Subcutaneous abdominal adipose tissue (tissue), 5 donors: ENCODE measurements at regions not wholly inside any gene's neighbourhood (a gene's known extent, or its start where the extent isn't known, plus 50 kb on each side); places are given as distances from the start of the nearest gene placed in this dataset.

Experiments
- H3K27ac ChIP-seq: one replicate; pipeline ENCODE4 v1.7.0; 2013; ENCODE audit warnings: low read depth, mild to moderate bottlenecking, inconsistent platforms, low read length, moderate library complexity
- H3K27me3 ChIP-seq, 5 donors: one replicate each; pipeline ENCODE4 v1.7.0; 2013; ENCODE audit warnings: low read length in 5 of 5, inconsistent platforms in 1 of 5; ENCODE audit not compliant: control insufficient read depth in 5 of 5, insufficient read depth in 4 of 5
- H3K36me3 ChIP-seq, 5 donors: one replicate each; pipeline ENCODE4 v1.7.0; 2013; ENCODE audit warnings: low read length in 5 of 5; ENCODE audit not compliant: control insufficient read depth in 5 of 5, insufficient read depth in 5 of 5
- H3K4me1 ChIP-seq, 5 donors: one replicate each; pipeline ENCODE4 v1.7.0; 2013; ENCODE audit warnings: low read length in 5 of 5, mild to moderate bottlenecking in 3 of 5, moderate library complexity in 1 of 5; ENCODE audit not compliant: control insufficient read depth in 5 of 5, insufficient read depth in 5 of 5
- H3K4me3 ChIP-seq, 5 donors: one replicate each; pipeline ENCODE4 v1.7.0; 2013; ENCODE audit warnings: low read length in 5 of 5, low read depth in 1 of 5
- H3K9ac ChIP-seq, 5 donors: one replicate each; pipeline ENCODE4 v1.7.0; 2013; ENCODE audit warnings: low read length in 5 of 5, mild to moderate bottlenecking in 4 of 5, moderate library complexity in 3 of 5
- H3K9me3 ChIP-seq, 5 donors: one replicate each; pipeline ENCODE4 v1.7.0; 2013; ENCODE audit warnings: low read length in 5 of 5; ENCODE audit not compliant: control insufficient read depth in 5 of 5
- donor health status: healthy.
- donor health status: healthy.
- donor health status: healthy.
- donor health status: healthy.
- donor health status: healthy.

GRCh38 chr9:75713335-75713734 is 177.1 kb upstream of the PCSK5 start:
- H3K4me3 ChIP-seq: no peak overlapping the region
- no peaks in the 10 kb centered on the region for H3K27me3 ChIP-seq
- H3K27ac ChIP-seq: no peak overlapping the region
- H3K9ac ChIP-seq: no peak overlapping the region
- H3K9me3 ChIP-seq: peaks cover 0 to 2% (median 0%) of the 10 kb centered on the region in 5 donors
- H3K4me1 ChIP-seq: peaks cover 0 to 17% (median 7%) of the 10 kb centered on the region in 5 donors
- no peaks in the 10 kb centered on the region for H3K36me3 ChIP-seq

- peaks cover 0 to 2% (median 0%) of the 10 kb centered on the region in 5 donors for H3K9me3 ChIP-seq
- no peaks in the 10 kb centered on the region for H3K36me3 ChIP-seq
- no peak overlapping the region for H3K4me3 ChIP-seq
- H3K4me1 ChIP-seq: peaks cover 0 to 17% (median 7%) of the 10 kb centered on the region in 5 donors
- no peak overlapping the region for H3K9ac ChIP-seq
- no peak overlapping the region for H3K27ac ChIP-seq
- no peaks in the 10 kb centered on the region for H3K27me3 ChIP-seq
These were observed 175.1 kb upstream of the PCSK5 start for GRCh38 chr9:75715360-75715759.

GRCh38 chr9:75718677-75719076 is 171.8 kb upstream of the PCSK5 start:
- no peaks in the 10 kb centered on the region for H3K36me3 ChIP-seq
- H3K4me1 ChIP-seq: peaks cover 0 to 3% (median 0%) of the 10 kb centered on the region in 5 donors
- H3K27me3 ChIP-seq: no peaks in the 10 kb centered on the region
- no peak overlapping the region for H3K4me3 ChIP-seq
- H3K9me3 ChIP-seq: peaks cover 0 to 2% (median 0%) of the 10 kb centered on the region in 5 donors
- H3K9ac ChIP-seq: no peak overlapping the region
- H3K27ac ChIP-seq: no peak overlapping the region

GRCh38 chr9:75728391-75728790 is 162.1 kb upstream of the PCSK5 start:
- H3K4me1 ChIP-seq: no peaks in the 10 kb centered on the region
- no peaks in the 10 kb centered on the region for H3K36me3 ChIP-seq
- H3K27me3 ChIP-seq: no peaks in the 10 kb centered on the region
- H3K27ac ChIP-seq: no peak overlapping the region
- H3K9me3 ChIP-seq: no peaks in the 10 kb centered on the region
- no peak overlapping the region for H3K9ac ChIP-seq
- H3K4me3 ChIP-seq: no peak overlapping the region

GRCh38 chr9:75734802-75735201 is 155.7 kb upstream of the PCSK5 start:
- Histone ChIP-seq H3K27ac (no peak overlapping the region), H3K9me3 (no peaks in the 10 kb centered on the region), H3K36me3 (no peaks in the 10 kb centered on the region), H3K9ac (no peak overlapping the region), H3K4me3 (no peak overlapping the region), H3K27me3 (no peaks in the 10 kb centered on the region), H3K4me1 (peaks cover 0 to 5% (median 4%) of the 10 kb centered on the region in 5 donors)

- H3K27me3 ChIP-seq: no peaks in the 10 kb centered on the region
- H3K4me1 ChIP-seq: peaks cover 0 to 14% (median 8%) of the 10 kb centered on the region in 5 donors
- no peaks in the 10 kb centered on the region for H3K9me3 ChIP-seq
- no peak overlapping the region for H3K9ac ChIP-seq
- H3K36me3 ChIP-seq: no peaks in the 10 kb centered on the region
- no peak overlapping the region for H3K27ac ChIP-seq
- H3K4me3 ChIP-seq: peak overlapping the region in 1 of 5 donors; percentile 25
These were observed 150.4 kb upstream of the PCSK5 start for GRCh38 chr9:75739884-75740611.

GRCh38 chr9:75743855-75744254 is 146.6 kb upstream of the PCSK5 start:
- Histone ChIP-seq H3K27me3 (no peaks in the 10 kb centered on the region), H3K27ac (no peak overlapping the region), H3K9ac (no peak overlapping the region), H3K9me3 (no peaks in the 10 kb centered on the region), H3K36me3 (no peaks in the 10 kb centered on the region), H3K4me3 (no peak overlapping the region), H3K4me1 (peaks cover 0 to 14% (median 8%) of the 10 kb centered on the region in 5 donors)

- H3K4me1 ChIP-seq: no peaks in the 10 kb centered on the region
- no peaks in the 10 kb centered on the region for H3K36me3 ChIP-seq
- no peak overlapping the region for H3K4me3 ChIP-seq
- H3K9me3 ChIP-seq: peaks cover 0 to 2% (median 0%) of the 10 kb centered on the region in 5 donors
- no peaks in the 10 kb centered on the region for H3K27me3 ChIP-seq
- H3K9ac ChIP-seq: no peak overlapping the region
- no peak overlapping the region for H3K27ac ChIP-seq
These were observed 136.4 kb upstream of the PCSK5 start for GRCh38 chr9:75754080-75754479.

- H3K9me3 ChIP-seq: peaks cover 0 to 4% (median 0%) of the 10 kb centered on the region in 5 donors
- no peaks in the 10 kb centered on the region for H3K36me3 ChIP-seq
- H3K27ac ChIP-seq: no peak overlapping the region
- H3K4me3 ChIP-seq: no peak overlapping the region
- no peaks in the 10 kb centered on the region for H3K4me1 ChIP-seq
- no peak overlapping the region for H3K9ac ChIP-seq
- H3K27me3 ChIP-seq: no peaks in the 10 kb centered on the region
These were observed 115.3 kb upstream of the PCSK5 start for GRCh38 chr9:75775166-75775565.

- no peaks in the 10 kb centered on the region for H3K36me3 ChIP-seq
- no peak overlapping the region for H3K4me3 ChIP-seq
- H3K4me1 ChIP-seq: no peaks in the 10 kb centered on the region
- H3K9me3 ChIP-seq: peaks cover 0 to 4% (median 0%) of the 10 kb centered on the region in 5 donors
- no peak overlapping the region for H3K9ac ChIP-seq
- no peaks in the 10 kb centered on the region for H3K27me3 ChIP-seq
- no peak overlapping the region for H3K27ac ChIP-seq
These were observed 114.3 kb upstream of the PCSK5 start for GRCh38 chr9:75775966-75776691.
